GM13977 (cell line): ENCODE measurements at regions not wholly inside any gene's neighbourhood (a gene's known extent, or its start where the extent isn't known, plus 50 kb on each side); places are given as distances from the start of the nearest gene placed in this dataset.
"Not testable (repeated sequence)": the region's sequence is repeated elsewhere in the genome, so short reads cannot be mapped to it uniquely, and the experiment has no call there.

Experiments
- DNase-seq: peaks from one replicate; pipeline ENCODE4 v3.0.0; 2012; ENCODE audit warnings: low spot score
- CTCF ChIP-seq: IDR thresholded peaks from 2 replicates; pipeline ENCODE4 v1.5.1; 2012; ENCODE audit warnings: mild to moderate bottlenecking, control low read depth; ENCODE audit not compliant: insufficient read depth; ENCODE audit errors: extremely low read depth, missing control alignments
- in situ Hi-C: fragments of 300-500 bp; cut with MboI; formaldehyde crosslinking; loops from one replicate; pipeline ENCODE4 v1.12.0; 2022; ENCODE audit warnings: low sequenced_read_pairs, low pct_unique_long_range_greater_than_20kb, mixed read lengths, inconsistent platforms; ENCODE audit not compliant: unreplicated experiment

GRCh38 chr13:31538067-31539042 is 201.0 kb upstream of the RXFP2 start:
- no peak for DNase-seq
- TF ChIP-seq CTCF = peak; percentile 10
- in situ Hi-C loops = no loop called here

- no peak for TF ChIP-seq CTCF
- no peak for DNase-seq
- in situ Hi-C loops = no loop called here
Measured at GRCh38 chr13:31540281-31540680, 199.0 kb upstream of the RXFP2 start.

- no peak for DNase-seq
- no peak for TF ChIP-seq CTCF
- in situ Hi-C loops = no loop called here
Measured at GRCh38 chr13:31543190-31543589, 196.1 kb upstream of the RXFP2 start.

GRCh38 chr13:31545616-31546015 is 193.7 kb upstream of the RXFP2 start:
- in situ Hi-C loops = no loop called here
- TF ChIP-seq CTCF = no peak
- DNase-seq = no peak

GRCh38 chr13:31556376-31556775 is 182.9 kb upstream of the RXFP2 start:
- DNase-seq = no peak
- in situ Hi-C loops = no loop called here
- TF ChIP-seq CTCF = no peak

- DNase-seq, in situ Hi-C loops: not testable (repeated sequence)
Measured at GRCh38 chr13:31584221-31584620, 155.1 kb upstream of the RXFP2 start.

DNA sequence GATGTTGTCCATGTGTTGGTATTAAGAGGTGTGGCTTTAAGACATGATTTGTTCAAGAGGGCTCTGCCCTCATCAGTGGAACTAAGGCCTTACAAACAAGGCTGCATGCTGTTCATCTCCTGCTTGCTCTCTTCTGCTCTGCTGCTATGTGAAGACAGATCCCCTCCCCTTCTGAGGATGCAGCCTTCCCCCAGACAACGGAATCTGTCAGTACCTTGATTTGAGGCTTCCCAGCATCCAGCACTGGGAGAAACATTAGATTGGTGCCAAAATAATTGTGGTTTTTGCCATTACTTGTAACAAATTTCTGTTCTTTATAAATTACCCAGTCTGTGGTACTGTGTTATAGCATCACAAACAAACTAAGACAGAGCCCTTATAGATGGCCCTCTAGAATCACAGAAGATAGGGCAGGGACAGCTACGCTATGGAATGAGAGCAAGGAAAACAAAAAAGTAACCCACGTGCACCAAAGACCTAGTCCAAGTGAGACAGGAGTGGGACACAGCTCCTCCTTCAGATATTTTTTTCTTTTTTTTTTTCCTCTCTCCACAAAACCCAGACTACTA is 151.5 kb upstream of the RXFP2 start:
- DNase-seq = no peak
- in situ Hi-C loops = no loop called here

More for the DNA sequence above, 151.5 kb upstream of the RXFP2 start:
- no peak for TF ChIP-seq CTCF
